ENCODE measurements at regions not wholly inside any gene's neighbourhood (a gene's known extent, or its start where the extent isn't known, plus 50 kb on each side); places are given as distances from the start of the nearest gene placed in this dataset.
A peak's percentile ranks its signal among the peaks of the same experiment; 100 is the strongest.
"Not testable (repeated sequence)": the region's sequence is repeated elsewhere in the genome, so short reads cannot be mapped to it uniquely, and the experiment has no call there.

GRCh38 chr13:81171065-81171647 is 830.2 kb upstream of the SPRY2 start:
- no peaks in the 10 kb centered on the region for H3K36me3 ChIP-seq (ENCODE audit: low read depth)
- ATAC-seq (ENCODE audit: low read depth) (no peak), DNase-seq (ENCODE audit: low spot score) (no peak)
- peak; percentile 83 for TF ChIP-seq CTCF (IDR thresholded peaks at IDR 0.05; ENCODE audit: poor library complexity, severe bottlenecking)
- H3K9me3 ChIP-seq (ENCODE audit: severe bottlenecking): no peaks in the 10 kb centered on the region
- no peak overlapping the region for H3K27ac ChIP-seq (ENCODE audit: poor library complexity, severe bottlenecking)
- H3K27me3 ChIP-seq (ENCODE audit: insufficient read depth, poor library complexity, severe bottlenecking): no peaks in the 10 kb centered on the region
- no peaks in the 10 kb centered on the region for H3K4me1 ChIP-seq (ENCODE audit: insufficient read depth, poor library complexity, severe bottlenecking)
- no peak overlapping the region for H3K4me3 ChIP-seq (ENCODE audit: severe bottlenecking)

- not testable (repeated sequence) for H3K27ac ChIP-seq (ENCODE audit: poor library complexity, severe bottlenecking); ATAC-seq (ENCODE audit: low read depth); H3K4me3 ChIP-seq (ENCODE audit: severe bottlenecking); H3K4me1 ChIP-seq (ENCODE audit: insufficient read depth, poor library complexity, severe bottlenecking); H3K27me3 ChIP-seq (ENCODE audit: insufficient read depth, poor library complexity, severe bottlenecking); H3K9me3 ChIP-seq (ENCODE audit: severe bottlenecking); H3K36me3 ChIP-seq (ENCODE audit: low read depth); DNase-seq (ENCODE audit: low spot score)
Observed at GRCh38 chr13:81163823-81164222, 822.9 kb upstream of the SPRY2 start.

- ATAC-seq (ENCODE audit: low read depth) (no peak), DNase-seq (ENCODE audit: low spot score) (no peak)
- Histone ChIP-seq H3K36me3 (ENCODE audit: low read depth) (no peaks in the 10 kb centered on the region), H3K27me3 (ENCODE audit: insufficient read depth, poor library complexity, severe bottlenecking) (no peaks in the 10 kb centered on the region), H3K4me1 (ENCODE audit: insufficient read depth, poor library complexity, severe bottlenecking) (no peaks in the 10 kb centered on the region), H3K4me3 (ENCODE audit: severe bottlenecking) (no peak overlapping the region), H3K27ac (ENCODE audit: poor library complexity, severe bottlenecking) (no peak overlapping the region), H3K9me3 (ENCODE audit: severe bottlenecking) (no peaks in the 10 kb centered on the region)
- TF ChIP-seq CTCF (IDR thresholded peaks at IDR 0.05; ENCODE audit: poor library complexity, severe bottlenecking): no peak
Observed at GRCh38 chr13:81153478-81153877, 812.6 kb upstream of the SPRY2 start.

- Histone ChIP-seq H3K27me3 (ENCODE audit: insufficient read depth, poor library complexity, severe bottlenecking) (no peaks in the 10 kb centered on the region), H3K4me1 (ENCODE audit: insufficient read depth, poor library complexity, severe bottlenecking) (no peaks in the 10 kb centered on the region), H3K4me3 (ENCODE audit: severe bottlenecking) (no peak overlapping the region), H3K27ac (ENCODE audit: poor library complexity, severe bottlenecking) (no peak overlapping the region), H3K9me3 (ENCODE audit: severe bottlenecking) (no peaks in the 10 kb centered on the region), H3K36me3 (ENCODE audit: low read depth) (no peaks in the 10 kb centered on the region)
- DNase-seq (ENCODE audit: low spot score): no peak
- no peak for ATAC-seq (ENCODE audit: low read depth)
- no peak for TF ChIP-seq CTCF (IDR thresholded peaks at IDR 0.05; ENCODE audit: poor library complexity, severe bottlenecking)
Observed at GRCh38 chr13:81148822-81149221, 807.9 kb upstream of the SPRY2 start.

DNA sequence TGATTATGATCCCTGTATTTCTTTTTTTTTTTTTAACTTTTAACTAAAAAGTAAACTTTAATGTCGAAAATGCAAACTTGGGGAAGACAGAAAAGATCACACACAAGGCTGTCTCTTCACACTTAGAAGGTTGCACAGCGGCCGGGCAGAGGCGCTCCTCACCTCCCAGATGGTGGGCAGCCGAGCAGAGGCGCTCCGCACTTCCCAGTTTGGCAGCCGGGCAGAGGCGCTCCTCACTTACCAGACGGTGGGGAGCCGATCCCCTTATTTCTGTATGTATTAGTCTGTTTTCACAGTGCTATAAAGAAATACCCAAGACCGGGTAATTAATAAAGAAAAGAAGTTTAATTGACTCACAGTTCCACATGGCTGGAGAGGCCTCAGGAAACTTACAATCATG is 805.6 kb upstream of the SPRY2 start:
- H3K27me3 ChIP-seq (ENCODE audit: insufficient read depth, poor library complexity, severe bottlenecking); DNase-seq (ENCODE audit: low spot score); ATAC-seq (ENCODE audit: low read depth); H3K36me3 ChIP-seq (ENCODE audit: low read depth); H3K27ac ChIP-seq (ENCODE audit: poor library complexity, severe bottlenecking); H3K4me3 ChIP-seq (ENCODE audit: severe bottlenecking); H3K9me3 ChIP-seq (ENCODE audit: severe bottlenecking); H3K4me1 ChIP-seq (ENCODE audit: insufficient read depth, poor library complexity, severe bottlenecking): not testable (repeated sequence)

- Histone ChIP-seq H3K36me3 (ENCODE audit: low read depth) (no peaks in the 10 kb centered on the region), H3K4me1 (ENCODE audit: insufficient read depth, poor library complexity, severe bottlenecking) (no peaks in the 10 kb centered on the region), H3K4me3 (ENCODE audit: severe bottlenecking) (no peak overlapping the region), H3K27ac (ENCODE audit: poor library complexity, severe bottlenecking) (no peak overlapping the region), H3K27me3 (ENCODE audit: insufficient read depth, poor library complexity, severe bottlenecking) (no peaks in the 10 kb centered on the region), H3K9me3 (ENCODE audit: severe bottlenecking) (no peaks in the 10 kb centered on the region)
- no peak for ATAC-seq (ENCODE audit: low read depth)
- no peak for DNase-seq (ENCODE audit: low spot score)
- no peak for TF ChIP-seq CTCF (IDR thresholded peaks at IDR 0.05; ENCODE audit: poor library complexity, severe bottlenecking)
Observed at GRCh38 chr13:81142306-81142999, 801.5 kb upstream of the SPRY2 start.
